NB4 (cell line): ENCODE measurements at regions not wholly inside any gene's neighbourhood (a gene's known extent, or its start where the extent isn't known, plus 50 kb on each side); places are given as distances from the start of the nearest gene placed in this dataset.
A peak's percentile ranks its signal among the peaks of the same experiment; 100 is the strongest.

ENCODE experiments used
- DNase-seq: peaks from one replicate; pipeline ENCODE4 v3.0.0; 2010; ENCODE audit warnings: low read depth
- H3K4me3 ChIP-seq: one replicate; pipeline ENCODE4 v1.5.1; 2011; ENCODE audit warnings: mild to moderate bottlenecking, low read depth, low read length, moderate library complexity
- MYC ChIP-seq: IDR thresholded peaks from 2 replicates; pipeline ENCODE4 v1.6.1; 2011; ENCODE audit warnings: low read depth, low read length
- POLR2A ChIP-seq: IDR thresholded peaks from 2 replicates; pipeline ENCODE4 v1.6.1; 2011; ENCODE audit warnings: mild to moderate bottlenecking; ENCODE audit not compliant: insufficient read length; ENCODE audit errors: extremely low read depth
- TF ChIP-seq, protein P1 (sequence below): IDR thresholded peaks from one replicate; pipeline ENCODE4 v1.5.1; 2012; ENCODE audit warnings: low read depth, low read length
- TF ChIP-seq, protein P2 (sequence below): IDR thresholded peaks from 2 replicates; pipeline ENCODE4 v1.6.1; 2011; ENCODE audit warnings: low read depth, low read length

DNA sequence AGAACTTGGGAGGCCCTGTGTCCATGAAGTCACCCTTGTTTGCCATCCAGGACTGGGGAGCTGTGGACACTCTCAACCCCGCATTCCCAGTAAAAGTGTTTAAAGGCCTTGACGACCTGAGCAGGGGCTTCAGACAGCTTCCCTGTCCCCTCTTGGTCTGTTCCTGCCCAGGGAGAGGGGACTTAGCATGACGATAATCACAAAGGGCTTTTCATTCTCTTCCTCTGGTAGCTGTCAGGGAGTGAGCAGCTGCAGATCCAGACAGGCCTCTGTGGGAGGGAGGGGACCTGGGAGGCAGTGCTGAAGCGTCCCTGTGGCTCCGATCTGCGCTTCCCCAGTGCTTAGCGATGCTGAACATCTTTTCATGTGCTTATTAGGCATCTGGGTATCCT lies 77.8 kb upstream of the HS6ST1 start:
- H3K4me3 ChIP-seq: no peak overlapping the region
- DNase-seq: no peak
- no peak for TF ChIP-seq MYC
- no peak for TF ChIP-seq POLR2A
- TF ChIP-seq, protein P1, sequence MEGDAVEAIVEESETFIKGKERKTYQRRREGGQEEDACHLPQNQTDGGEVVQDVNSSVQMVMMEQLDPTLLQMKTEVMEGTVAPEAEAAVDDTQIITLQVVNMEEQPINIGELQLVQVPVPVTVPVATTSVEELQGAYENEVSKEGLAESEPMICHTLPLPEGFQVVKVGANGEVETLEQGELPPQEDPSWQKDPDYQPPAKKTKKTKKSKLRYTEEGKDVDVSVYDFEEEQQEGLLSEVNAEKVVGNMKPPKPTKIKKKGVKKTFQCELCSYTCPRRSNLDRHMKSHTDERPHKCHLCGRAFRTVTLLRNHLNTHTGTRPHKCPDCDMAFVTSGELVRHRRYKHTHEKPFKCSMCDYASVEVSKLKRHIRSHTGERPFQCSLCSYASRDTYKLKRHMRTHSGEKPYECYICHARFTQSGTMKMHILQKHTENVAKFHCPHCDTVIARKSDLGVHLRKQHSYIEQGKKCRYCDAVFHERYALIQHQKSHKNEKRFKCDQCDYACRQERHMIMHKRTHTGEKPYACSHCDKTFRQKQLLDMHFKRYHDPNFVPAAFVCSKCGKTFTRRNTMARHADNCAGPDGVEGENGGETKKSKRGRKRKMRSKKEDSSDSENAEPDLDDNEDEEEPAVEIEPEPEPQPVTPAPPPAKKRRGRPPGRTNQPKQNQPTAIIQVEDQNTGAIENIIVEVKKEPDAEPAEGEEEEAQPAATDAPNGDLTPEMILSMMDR: no peak
- TF ChIP-seq, protein P2, sequence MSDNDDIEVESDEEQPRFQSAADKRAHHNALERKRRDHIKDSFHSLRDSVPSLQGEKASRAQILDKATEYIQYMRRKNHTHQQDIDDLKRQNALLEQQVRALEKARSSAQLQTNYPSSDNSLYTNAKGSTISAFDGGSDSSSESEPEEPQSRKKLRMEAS: no peak

DNA sequence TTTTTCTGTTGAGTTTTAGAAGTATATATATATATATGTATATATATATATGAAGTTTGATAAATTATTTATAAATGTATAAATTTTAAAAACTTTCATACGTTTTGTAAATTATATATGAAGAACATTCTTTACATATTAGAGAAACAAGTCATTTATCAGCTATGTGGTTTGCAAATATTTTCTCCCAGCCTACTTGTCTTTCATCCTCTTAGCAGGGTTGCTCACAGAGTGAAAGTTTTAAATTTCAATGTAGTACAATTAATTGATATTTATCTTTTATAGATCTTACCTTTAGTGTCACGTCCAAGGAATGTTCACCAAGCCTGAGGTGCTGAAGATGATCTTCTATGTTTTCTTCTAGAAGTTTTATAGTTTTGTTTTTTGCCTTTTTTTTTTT lies 78.3 kb upstream of the HS6ST1 start:
- TF ChIP-seq MYC (no peak), POLR2A (no peak)
- TF ChIP-seq, protein P1: no peak
- TF ChIP-seq, protein P2: no peak

DNA sequence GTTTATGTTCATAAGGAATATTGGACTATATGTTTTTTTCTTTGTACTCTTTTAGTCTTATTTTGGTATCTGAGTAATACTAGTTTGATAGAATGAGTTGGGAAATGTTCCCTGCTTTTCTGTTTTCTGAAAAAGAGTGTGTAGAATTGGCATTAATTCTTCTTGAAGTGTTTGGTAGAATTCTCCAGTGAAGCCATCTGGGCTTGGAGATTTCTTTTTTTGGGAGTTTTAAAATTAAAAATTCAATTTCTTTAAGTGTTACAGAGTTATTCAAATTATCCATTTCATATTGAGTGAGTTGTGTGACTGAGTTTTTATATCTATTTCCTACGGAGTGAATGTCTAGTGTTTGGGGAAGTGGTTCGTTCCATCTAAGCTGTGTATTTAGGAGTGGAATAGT lies 80.6 kb upstream of the HS6ST1 start:
- TF ChIP-seq MYC (no peak), POLR2A (no peak)
- TF ChIP-seq, protein P1: no peak
- TF ChIP-seq, protein P2: no peak
- no peak for DNase-seq
- no peak overlapping the region for H3K4me3 ChIP-seq

More for the DNA sequence above, 78.3 kb upstream of the HS6ST1 start:
- no peak for DNase-seq
- H3K4me3 ChIP-seq: no peak overlapping the region

DNA sequence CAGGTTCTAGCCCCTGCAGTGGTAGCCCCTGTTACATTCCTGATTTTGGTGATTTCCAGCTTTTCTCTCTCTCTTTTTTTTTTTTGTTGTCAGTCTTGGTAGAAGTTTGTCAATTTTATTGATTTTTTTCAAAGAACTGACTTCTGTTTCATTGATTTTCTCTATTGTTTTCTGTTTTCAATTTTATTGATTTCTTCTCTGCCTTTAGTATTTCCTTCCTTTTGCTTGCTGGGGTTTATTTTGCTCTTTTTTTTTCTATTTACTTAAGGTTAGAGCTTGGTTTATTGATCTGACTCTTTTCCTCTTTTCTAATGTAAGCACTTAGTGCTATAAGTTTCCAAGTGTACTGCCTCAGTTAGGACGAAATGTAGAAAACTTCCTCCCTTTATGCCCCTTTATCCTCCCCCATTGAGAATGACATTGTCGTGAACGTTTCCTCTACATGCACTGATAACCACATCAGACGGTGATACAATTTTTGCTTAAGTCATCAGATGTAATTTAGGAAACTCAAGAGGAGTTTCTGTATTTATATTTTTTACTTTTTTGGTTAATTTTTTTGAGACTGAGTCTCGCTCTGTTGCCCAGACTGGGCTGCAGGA lies 81.1 kb upstream of the HS6ST1 start:
- no peak overlapping the region for H3K4me3 ChIP-seq
- TF ChIP-seq POLR2A (no peak), MYC (no peak)
- TF ChIP-seq, protein P1: no peak
- TF ChIP-seq, protein P2: no peak
- DNase-seq: no peak

DNA sequence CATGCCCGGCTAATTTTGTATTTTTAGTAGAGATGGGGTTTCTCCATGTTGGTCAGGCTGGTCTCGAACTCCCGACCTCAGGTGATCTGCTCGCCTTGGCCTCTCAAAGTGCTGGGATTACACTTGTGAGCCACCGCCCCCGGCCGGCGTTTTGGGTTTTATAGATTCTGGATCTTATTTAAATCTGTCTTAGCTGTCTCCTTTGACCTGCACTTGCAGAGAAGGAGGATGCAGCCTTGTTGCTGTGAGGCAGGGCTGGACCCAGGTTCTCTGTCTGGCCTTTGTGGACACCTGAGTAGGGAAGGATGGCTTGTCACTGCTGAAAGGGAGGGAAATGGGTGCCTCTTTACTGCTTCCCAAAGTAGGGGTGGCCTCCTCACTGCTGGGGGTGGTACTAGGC lies 83.0 kb upstream of the HS6ST1 start:
- no peak for TF ChIP-seq MYC

DNA sequence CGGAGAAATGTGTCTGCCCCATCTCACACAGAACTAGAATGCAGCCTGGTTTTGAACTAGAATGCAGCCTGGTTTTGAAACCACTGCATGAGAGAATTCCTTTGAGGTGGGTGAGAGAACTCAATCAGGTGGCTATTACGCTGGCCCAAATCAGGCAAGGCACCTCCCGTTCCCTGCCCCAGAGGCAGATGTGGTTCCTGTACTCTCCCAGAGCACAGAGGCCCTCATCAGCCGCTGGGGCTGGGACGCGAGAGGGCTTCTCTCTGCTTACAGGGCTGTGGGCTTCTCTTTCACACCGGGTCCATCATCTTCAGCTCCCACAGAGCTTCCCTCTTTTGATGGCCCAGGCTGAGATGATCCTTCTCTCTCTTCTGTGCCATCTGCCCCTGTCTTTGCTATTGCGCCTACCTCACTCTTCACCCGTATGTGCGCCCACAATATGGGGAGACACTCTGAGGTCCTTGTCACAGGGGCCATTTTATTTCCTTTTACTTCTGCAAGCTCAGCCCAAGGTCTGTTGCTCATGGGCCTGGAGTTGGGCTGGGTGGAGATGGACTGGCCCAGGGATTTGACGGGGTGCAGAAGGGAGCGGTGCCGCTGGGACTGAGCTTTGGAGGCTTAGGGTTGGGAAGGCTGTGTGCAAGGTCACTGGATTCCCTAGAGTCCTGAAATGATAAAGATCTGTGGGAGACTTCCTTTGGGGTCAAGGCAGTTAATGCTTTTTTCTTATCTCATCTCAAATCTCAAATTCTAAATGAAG lies 84.4 kb upstream of the HS6ST1 start:
- H3K4me3 ChIP-seq: no peak overlapping the region
- peak; percentile 30 for DNase-seq
- TF ChIP-seq POLR2A: no peak
- TF ChIP-seq, protein P1: no peak
- TF ChIP-seq, protein P2: no peak

More for the DNA sequence above, 83.0 kb upstream of the HS6ST1 start:
- DNase-seq: no peak
- no peak overlapping the region for H3K4me3 ChIP-seq
